ES-I3 (cell line): ENCODE measurements at regions not wholly inside any gene's neighbourhood (a gene's known extent, or its start where the extent isn't known, plus 50 kb on each side); places are given as distances from the start of the nearest gene placed in this dataset.
"Not testable (repeated sequence)": the region's sequence is repeated elsewhere in the genome, so short reads cannot be mapped to it uniquely, and the experiment has no call there.

Experiments
- H3K36me3 ChIP-seq: 2 replicates; pipeline ENCODE4 v1.6.1; 2013; ENCODE audit warnings: mild to moderate bottlenecking, low read length, control low read depth, moderate library complexity; ENCODE audit not compliant: insufficient read depth
- H3K4me1 ChIP-seq: 2 replicates; pipeline ENCODE4 v1.6.1; 2013; ENCODE audit warnings: mild to moderate bottlenecking, control low read depth, low read length; ENCODE audit not compliant: insufficient read depth
- H3K9ac ChIP-seq: 2 replicates; pipeline ENCODE4 v1.6.1; 2013; ENCODE audit warnings: low read depth, mild to moderate bottlenecking, low read length, moderate library complexity
- H3K9me3 ChIP-seq: 2 replicates; pipeline ENCODE4 v1.6.1; 2013; ENCODE audit warnings: mild to moderate bottlenecking, low read length, moderate library complexity; ENCODE audit not compliant: control insufficient read depth, insufficient read depth

DNA sequence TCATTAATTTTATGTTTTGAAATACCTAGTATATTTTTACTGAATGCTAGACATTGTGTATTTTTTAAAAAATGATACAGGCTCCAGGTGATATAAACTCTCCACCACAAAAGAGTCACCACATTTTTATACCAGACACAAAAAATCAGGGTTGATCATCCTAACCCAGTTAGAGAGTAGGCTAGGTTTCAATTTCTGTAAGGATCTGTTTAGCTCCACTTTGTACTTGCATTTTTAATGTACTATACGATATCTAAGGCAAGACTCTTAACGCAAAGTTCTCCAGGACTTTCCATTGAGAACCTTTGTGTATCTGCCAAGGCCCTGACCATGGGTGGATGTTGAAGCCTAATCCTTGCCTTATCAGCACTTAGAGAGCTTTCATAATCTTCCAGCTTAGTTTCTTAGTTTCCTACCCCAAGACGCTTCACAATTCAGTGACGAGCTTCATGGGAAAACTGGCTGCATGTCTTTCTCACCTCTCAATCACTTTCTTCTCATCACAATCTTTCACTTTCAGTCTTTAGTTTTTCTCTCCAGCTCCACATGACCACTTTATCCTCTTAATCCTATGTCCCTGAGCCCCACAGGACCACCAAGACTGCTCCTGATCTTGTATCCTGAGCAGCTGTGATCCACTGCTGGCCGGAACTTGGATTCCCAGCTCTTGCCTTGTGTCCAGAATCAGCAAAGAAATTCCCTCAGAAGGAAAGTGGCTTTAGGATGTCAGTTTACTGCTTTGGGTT, 635.8 kb downstream of the RNF144A start:
- H3K9ac ChIP-seq = no peak overlapping the region
- no peaks in the 10 kb centered on the region for H3K4me1 ChIP-seq
- no peaks in the 10 kb centered on the region for H3K36me3 ChIP-seq
- H3K9me3 ChIP-seq = no peaks in the 10 kb centered on the region

DNA sequence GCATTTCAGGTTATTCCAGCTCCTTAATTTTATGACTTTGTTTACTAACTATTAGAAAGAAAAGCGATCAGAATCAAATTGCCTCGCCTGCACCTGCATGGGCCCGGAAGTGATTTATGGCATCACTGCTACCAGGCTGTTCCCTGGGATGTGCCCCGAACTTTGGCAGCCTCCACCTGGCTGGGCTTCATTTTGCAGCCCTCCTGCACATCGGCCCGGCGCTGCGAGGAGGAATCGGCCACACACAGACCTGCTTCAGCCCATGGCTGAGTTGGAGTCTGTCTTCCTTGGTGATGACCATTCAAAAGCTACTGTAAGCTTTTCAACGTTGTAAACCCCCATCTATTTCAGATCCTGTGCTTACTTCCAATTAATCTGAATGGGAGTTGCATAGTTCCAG, 638.0 kb downstream of the RNF144A start:
- H3K9ac ChIP-seq = no peak overlapping the region
- no peaks in the 10 kb centered on the region for H3K9me3 ChIP-seq
- H3K4me1 ChIP-seq = no peaks in the 10 kb centered on the region
- no peaks in the 10 kb centered on the region for H3K36me3 ChIP-seq

DNA sequence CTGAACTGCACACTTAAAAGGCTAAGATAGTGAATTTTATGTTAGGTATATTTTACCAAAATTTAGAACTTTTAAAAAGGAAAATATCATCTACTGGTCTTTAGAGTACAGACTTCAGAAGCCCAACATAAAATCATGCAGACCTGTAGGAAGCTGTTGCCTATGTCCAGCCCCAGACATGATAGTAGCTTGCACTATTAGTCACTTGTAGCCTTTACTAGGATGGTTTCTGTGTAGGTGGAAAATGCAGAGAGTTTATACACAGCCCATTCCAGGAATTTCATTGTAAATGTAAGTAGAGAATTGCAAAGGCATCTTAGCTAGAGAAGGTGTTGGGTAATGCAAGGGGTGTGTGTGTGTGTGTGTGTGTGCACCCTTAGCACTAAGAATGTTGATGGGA, 640.2 kb downstream of the RNF144A start:
- Histone ChIP-seq H3K9ac (no peak overlapping the region), H3K4me1 (no peaks in the 10 kb centered on the region), H3K9me3 (no peaks in the 10 kb centered on the region), H3K36me3 (no peaks in the 10 kb centered on the region)

DNA sequence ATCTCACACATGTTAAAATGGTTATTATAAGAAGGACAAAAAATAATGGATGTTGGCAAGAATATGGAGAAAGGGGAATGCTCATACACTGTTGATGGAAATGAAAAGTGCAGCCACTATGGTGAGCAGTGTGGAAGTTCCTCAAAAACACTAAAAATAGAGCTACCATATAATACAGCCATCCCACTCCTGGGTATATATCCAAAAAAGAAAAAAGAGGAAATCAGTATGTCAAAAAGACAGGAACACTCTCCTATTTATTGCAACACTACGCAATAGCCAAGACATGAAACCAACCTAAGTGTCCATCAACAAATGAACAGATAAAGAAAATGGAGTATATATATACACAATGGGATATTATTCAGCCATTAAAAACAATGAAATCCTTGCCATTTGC, 642.6 kb downstream of the RNF144A start:
- no peaks in the 10 kb centered on the region for H3K4me1 ChIP-seq
- no peak overlapping the region for H3K9ac ChIP-seq
- H3K36me3 ChIP-seq = no peaks in the 10 kb centered on the region
- no peaks in the 10 kb centered on the region; the same call in 1 of the 2 replicates for H3K9me3 ChIP-seq

DNA sequence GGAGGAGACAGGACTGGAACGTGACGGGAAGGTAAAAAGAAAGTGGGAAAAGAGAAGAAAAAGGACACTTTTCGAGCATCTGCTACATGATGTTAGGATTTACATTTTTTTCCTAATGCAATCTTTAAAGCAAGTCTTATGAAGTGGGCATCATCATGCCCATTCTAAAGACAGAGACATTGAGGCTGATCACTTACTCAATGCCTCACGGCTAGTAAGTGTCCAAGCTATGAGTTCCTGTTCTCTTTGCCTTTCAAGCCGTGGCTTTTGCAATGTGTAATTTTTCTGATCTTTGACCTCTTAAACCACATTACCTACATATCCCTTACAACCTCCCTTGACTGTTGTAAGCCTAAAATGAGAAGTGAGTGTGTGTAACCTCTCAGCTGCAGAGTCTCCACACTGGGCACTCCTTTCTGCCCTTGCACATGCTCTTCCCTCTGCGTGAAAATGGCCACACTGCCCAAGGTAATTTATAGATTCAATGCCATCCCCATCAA, 649.2 kb downstream of the RNF144A start:
- peaks cover 3% of the 10 kb centered on the region; the same call in 1 of the 2 replicates for H3K9me3 ChIP-seq
- no peak overlapping the region for H3K9ac ChIP-seq
- H3K4me1 ChIP-seq = no peaks in the 10 kb centered on the region
- H3K36me3 ChIP-seq = no peaks in the 10 kb centered on the region

DNA sequence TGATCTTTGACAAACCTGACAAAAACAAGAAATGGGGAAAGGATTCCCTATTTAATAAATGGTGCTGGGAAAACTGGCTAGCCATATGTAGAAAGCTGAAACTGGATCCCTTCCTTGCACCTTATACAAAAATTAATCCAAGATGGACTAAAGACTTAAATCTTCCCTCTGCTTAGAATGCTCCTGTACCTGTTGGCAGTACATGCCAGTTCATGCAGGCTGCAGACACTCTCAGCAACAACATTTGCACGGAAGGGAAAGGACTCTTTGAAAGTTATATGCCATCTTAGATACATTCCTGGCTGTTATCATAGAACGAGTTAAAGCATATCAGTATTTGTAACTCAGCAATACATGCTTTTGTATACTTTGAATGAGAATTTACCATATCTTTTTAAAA, 649.9 kb downstream of the RNF144A start:
- H3K9ac ChIP-seq, H3K36me3 ChIP-seq, H3K4me1 ChIP-seq, H3K9me3 ChIP-seq: not testable (repeated sequence)

DNA sequence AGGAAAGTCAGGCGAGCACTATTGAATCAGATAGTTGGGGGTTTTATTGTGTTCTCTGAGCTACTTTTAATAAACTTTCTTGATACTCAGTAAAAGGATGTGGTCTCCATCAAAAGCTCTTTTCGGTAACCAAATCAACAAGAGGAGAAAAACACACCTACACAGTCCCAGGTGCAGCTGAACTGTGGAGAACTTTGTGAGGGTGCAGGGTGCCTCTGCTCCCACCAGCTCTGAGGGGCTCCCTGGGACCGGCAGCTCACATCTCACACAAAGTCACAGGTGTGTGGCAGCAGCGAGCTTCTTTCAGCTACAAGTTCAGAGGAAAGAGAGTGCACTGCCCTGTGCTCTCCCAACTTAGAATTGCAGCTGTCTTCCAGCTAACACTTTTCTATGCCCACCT, 650.4 kb downstream of the RNF144A start:
- Histone ChIP-seq H3K9me3 (peaks cover 3% of the 10 kb centered on the region; the same call in 1 of the 2 replicates), H3K36me3 (no peaks in the 10 kb centered on the region), H3K4me1 (no peaks in the 10 kb centered on the region), H3K9ac (no peak overlapping the region)

DNA sequence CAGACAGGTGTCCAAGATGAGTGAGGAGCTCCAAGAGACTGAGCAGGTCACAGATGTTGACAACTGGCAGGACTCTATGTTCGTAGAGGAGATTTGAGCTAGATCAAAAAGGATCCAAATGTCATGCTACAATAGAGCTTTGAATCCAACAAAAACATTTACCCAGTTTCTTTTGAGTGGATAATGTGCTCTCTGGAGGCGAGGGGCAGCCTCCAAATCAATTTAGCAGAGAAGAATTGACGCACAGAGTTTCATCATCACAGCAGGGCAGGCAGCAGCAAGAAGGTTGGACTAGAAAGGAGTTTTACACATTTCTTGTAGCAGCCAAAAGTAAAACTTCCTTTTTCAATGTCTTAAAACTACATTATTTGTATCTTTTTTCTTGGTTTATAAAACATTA, 653.0 kb downstream of the RNF144A start:
- Histone ChIP-seq H3K9ac (no peak overlapping the region), H3K9me3 (0 out of 2 replicates have a peak, but pooled peaks cover 3% of the 10 kb centered on the region), H3K4me1 (no peaks in the 10 kb centered on the region), H3K36me3 (no peaks in the 10 kb centered on the region)

DNA sequence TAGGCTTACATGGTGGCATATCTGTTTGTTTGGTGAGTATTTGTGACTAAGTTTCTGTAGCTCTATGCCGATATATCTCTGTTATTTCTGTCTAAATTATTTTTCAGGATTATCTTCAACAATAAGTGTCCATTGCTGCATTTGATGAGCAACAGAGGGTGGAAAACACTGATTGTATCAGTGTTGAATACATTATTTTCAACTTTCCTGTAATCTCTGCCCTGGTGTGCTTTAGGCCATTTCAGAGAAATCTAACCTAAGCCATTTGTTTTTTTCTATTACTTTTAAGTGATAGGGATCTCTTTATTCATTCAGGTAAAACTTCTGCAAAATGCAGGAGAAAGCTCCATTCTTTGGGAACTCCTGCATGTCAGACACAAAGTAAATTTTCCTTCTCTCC, 654.5 kb downstream of the RNF144A start:
- no peaks in the 10 kb centered on the region for H3K4me1 ChIP-seq
- no peak overlapping the region for H3K9ac ChIP-seq
- no peaks in the 10 kb centered on the region for H3K36me3 ChIP-seq

DNA sequence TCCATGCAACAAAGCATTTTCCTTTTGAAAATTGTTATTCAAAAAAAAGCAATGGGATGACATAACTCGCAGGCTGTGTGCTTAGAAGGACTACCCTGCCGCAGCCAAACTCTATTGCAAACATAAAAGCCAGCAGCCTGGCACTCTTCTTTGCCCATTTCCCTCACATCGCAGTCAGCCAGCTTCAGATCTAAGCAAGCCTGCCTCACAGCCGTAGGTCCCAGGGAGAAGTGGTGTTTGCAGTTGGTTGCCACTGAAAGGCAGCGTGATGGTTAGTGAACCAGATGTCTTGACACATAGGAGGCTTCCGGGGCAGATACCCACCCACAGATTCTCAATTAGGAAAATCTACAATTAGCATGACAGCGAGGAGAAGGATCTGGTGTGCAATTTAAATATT, 655.2 kb downstream of the RNF144A start:
- Histone ChIP-seq H3K4me1 (no peaks in the 10 kb centered on the region), H3K9ac (no peak overlapping the region), H3K36me3 (no peaks in the 10 kb centered on the region), H3K9me3 (peaks cover 3% of the 10 kb centered on the region; the same call in 1 of the 2 replicates)

More for the DNA sequence above, 654.5 kb downstream of the RNF144A start:
- H3K9me3 ChIP-seq = 0 out of 2 replicates have a peak, but pooled peaks cover under 1% of the 10 kb centered on the region

DNA sequence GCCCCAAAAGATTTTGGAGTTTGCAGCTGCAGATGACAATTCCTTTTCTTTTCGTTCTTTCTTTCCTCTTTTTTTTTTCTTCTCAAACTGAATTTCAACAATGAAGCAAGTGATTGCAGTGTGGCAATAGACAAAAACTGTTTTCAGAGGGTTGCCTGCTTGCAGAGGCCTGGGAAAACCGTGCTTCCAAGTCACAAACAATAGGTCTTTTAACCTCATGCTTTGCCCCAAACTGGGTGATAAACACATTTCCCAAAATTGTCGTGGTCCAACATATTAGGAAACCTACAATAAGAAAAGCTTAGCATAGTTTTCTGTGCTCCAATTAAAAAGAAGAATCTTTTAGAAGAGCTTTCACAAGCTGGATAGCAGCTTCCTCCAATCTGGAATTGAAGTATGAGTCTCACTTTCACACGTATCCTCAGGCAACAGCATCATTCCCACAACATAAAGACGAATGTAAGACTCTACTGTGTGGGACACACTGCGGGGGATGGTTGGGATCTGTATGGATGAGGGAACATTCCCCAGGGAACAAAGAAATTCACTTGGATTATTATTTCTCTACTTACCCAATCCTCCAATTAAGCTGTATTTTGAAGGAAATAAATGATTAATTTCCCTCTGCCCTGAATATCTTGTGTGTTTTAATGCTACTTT, 656.1 kb downstream of the RNF144A start:
- peaks cover 10% of the 10 kb centered on the region; the same call in 1 of the 2 replicates for H3K9me3 ChIP-seq
- no peaks in the 10 kb centered on the region for H3K36me3 ChIP-seq
- no peak overlapping the region for H3K9ac ChIP-seq
- H3K4me1 ChIP-seq = no peaks in the 10 kb centered on the region

DNA sequence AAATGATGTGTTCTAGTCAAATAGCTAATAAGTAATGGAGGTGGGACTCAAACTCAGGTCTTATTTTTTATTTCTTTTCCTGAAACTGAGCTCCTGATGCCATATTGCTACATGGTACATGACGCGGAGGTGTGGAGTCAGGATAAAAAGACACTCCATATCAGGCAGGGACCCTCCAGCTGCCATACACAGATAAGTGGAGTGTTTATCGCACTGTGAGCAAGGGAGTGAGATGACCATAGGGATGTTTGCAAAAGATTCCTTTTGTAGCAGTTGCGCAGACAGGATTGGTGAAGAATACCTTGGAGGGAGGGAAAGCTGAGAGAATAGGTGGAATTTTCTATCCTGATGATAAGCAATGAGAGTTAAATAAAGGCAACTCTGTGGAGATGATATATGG, 657.2 kb downstream of the RNF144A start:
- H3K4me1 ChIP-seq = no peaks in the 10 kb centered on the region
- no peaks in the 10 kb centered on the region for H3K36me3 ChIP-seq
- H3K9ac ChIP-seq = no peak overlapping the region
- peaks cover 10% of the 10 kb centered on the region; the same call in 1 of the 2 replicates for H3K9me3 ChIP-seq

DNA sequence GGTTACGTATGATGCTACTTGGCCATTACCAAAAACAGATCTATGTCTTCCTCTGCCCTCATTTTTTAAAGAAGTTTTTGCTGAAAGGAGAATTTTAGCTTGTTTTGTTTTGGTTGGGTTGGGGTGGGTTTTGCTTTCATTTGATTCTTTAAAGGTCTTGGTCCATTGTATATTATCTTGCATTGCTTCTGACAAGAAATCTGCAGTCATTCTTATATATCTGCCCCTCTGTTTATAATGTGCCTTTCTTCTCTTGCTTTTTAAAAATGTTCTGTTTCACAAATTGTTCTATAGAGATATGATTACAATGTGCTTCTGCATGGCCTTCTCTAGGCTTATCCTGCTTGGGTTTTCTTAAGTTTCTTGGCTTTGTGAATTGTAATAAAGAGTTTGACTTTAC, 660.6 kb downstream of the RNF144A start:
- H3K36me3 ChIP-seq = no peaks in the 10 kb centered on the region
- H3K9me3 ChIP-seq = peaks cover 10% of the 10 kb centered on the region; the same call in 1 of the 2 replicates
- H3K4me1 ChIP-seq = no peaks in the 10 kb centered on the region
- H3K9ac ChIP-seq = no peak overlapping the region

DNA sequence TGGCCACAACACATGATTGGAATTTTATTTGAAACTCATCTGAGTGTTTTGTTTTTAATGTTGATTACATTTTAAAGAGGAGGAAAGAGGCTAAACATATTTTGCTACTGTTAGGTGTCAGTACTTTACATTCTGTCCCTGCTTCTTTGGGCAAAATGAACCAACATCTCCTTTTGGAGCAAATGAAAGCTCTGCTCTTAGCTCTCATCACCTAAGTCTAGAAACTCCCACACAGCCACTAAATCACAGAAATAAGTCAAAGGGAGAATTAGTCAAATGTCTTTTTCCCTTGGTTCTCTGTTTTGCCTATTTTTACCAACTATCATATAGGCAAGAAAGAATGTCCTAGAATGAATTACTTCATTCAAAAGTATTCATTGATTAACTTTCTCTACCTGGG, 666.8 kb downstream of the RNF144A start:
- Histone ChIP-seq H3K4me1 (no peaks in the 10 kb centered on the region), H3K9me3 (peaks cover 4% of the 10 kb centered on the region; the same call in 1 of the 2 replicates), H3K36me3 (no peaks in the 10 kb centered on the region), H3K9ac (no peak overlapping the region)

DNA sequence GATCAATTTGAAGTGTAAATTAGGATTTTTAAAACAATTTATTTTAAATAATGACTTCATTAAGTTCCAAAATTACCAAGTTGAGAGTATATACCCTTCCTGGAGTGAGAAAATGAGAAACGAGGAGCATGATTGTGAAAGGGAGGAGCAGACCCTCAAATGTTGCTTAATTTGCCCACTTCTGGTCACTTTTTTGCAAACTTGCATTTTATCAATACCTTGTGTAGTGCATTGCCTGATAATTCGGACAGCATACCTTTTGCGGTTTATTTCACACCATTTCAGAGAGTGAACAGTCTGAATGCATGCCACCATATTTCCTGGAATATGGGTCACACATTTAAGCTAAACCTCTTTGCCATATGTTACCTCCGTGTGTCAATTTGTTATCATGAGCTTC, 669.7 kb downstream of the RNF144A start:
- H3K9ac ChIP-seq = no peak overlapping the region
- no peaks in the 10 kb centered on the region for H3K36me3 ChIP-seq
- H3K4me1 ChIP-seq = no peaks in the 10 kb centered on the region
- H3K9me3 ChIP-seq = 0 out of 2 replicates have a peak, but pooled peaks cover 4% of the 10 kb centered on the region
